ENCODE measurements at regions not wholly inside any gene's neighbourhood (a gene's known extent, or its start where the extent isn't known, plus 50 kb on each side); places are given as distances from the start of the nearest gene placed in this dataset.

- intact Hi-C loops (cut with micrococcal nuclease) = no loop called here
- Mint-ChIP-seq H3K36me3 (ENCODE audit: low read depth) (no peaks in the 10 kb centered on the region), H3K27ac (no peak overlapping the region), H3K4me3 (no peak overlapping the region), H3K9me3 (no peaks in the 10 kb centered on the region), H3K27me3 (no peaks in the 10 kb centered on the region), H3K4me1 (no peaks in the 10 kb centered on the region)
- DNase-seq = no peak
These were observed 83.2 kb upstream of the EYA4 start for GRCh38 chr6:133157995-133158394.

- no peak overlapping the region for H3K27ac Mint-ChIP-seq
- no peak for DNase-seq
- H3K9me3 Mint-ChIP-seq = no peaks in the 10 kb centered on the region
- no peak overlapping the region for H3K4me3 Mint-ChIP-seq
- H3K4me1 Mint-ChIP-seq = no peaks in the 10 kb centered on the region
- intact Hi-C loops (cut with micrococcal nuclease) = no loop called here
- H3K36me3 Mint-ChIP-seq (ENCODE audit: low read depth) = no peaks in the 10 kb centered on the region
- no peaks in the 10 kb centered on the region for H3K27me3 Mint-ChIP-seq
These were observed 81.8 kb upstream of the EYA4 start for GRCh38 chr6:133159255-133159795.

GRCh38 chr6:133160536-133160935, 80.6 kb upstream of the EYA4 start:
- H3K9me3 Mint-ChIP-seq = no peaks in the 10 kb centered on the region
- H3K27me3 Mint-ChIP-seq = no peaks in the 10 kb centered on the region
- intact Hi-C loops (cut with micrococcal nuclease) = no loop called here
- H3K4me1 Mint-ChIP-seq = no peaks in the 10 kb centered on the region
- no peak overlapping the region for H3K27ac Mint-ChIP-seq
- H3K4me3 Mint-ChIP-seq = no peak overlapping the region
- DNase-seq = no peak
- no peaks in the 10 kb centered on the region for H3K36me3 Mint-ChIP-seq (ENCODE audit: low read depth)

- Mint-ChIP-seq H3K4me1 (no peaks in the 10 kb centered on the region), H3K27ac (no peak overlapping the region), H3K27me3 (no peaks in the 10 kb centered on the region), H3K9me3 (no peaks in the 10 kb centered on the region), H3K36me3 (ENCODE audit: low read depth) (no peaks in the 10 kb centered on the region), H3K4me3 (no peak overlapping the region)
- intact Hi-C loops (cut with micrococcal nuclease) = no loop called here
- DNase-seq = no peak
These were observed 75.9 kb upstream of the EYA4 start for GRCh38 chr6:133165235-133165634.

- H3K9me3 Mint-ChIP-seq = no peaks in the 10 kb centered on the region
- H3K4me3 Mint-ChIP-seq = no peak overlapping the region
- DNase-seq = no peak
- no peaks in the 10 kb centered on the region for H3K4me1 Mint-ChIP-seq
- H3K27ac Mint-ChIP-seq = no peak overlapping the region
- intact Hi-C loops (cut with micrococcal nuclease) = no loop called here
- no peaks in the 10 kb centered on the region for H3K27me3 Mint-ChIP-seq
- H3K36me3 Mint-ChIP-seq (ENCODE audit: low read depth) = no peaks in the 10 kb centered on the region
These were observed 74.4 kb upstream of the EYA4 start for GRCh38 chr6:133166766-133167165.

- no peak for DNase-seq
- H3K4me3 Mint-ChIP-seq = no peak overlapping the region
- intact Hi-C loops (cut with micrococcal nuclease) = no loop called here
- no peaks in the 10 kb centered on the region for H3K27me3 Mint-ChIP-seq
- no peaks in the 10 kb centered on the region for H3K4me1 Mint-ChIP-seq
- H3K36me3 Mint-ChIP-seq (ENCODE audit: low read depth) = no peaks in the 10 kb centered on the region
- no peak overlapping the region for H3K27ac Mint-ChIP-seq
- no peaks in the 10 kb centered on the region for H3K9me3 Mint-ChIP-seq
These were observed 71.3 kb upstream of the EYA4 start for GRCh38 chr6:133169901-133170300.

- H3K36me3 Mint-ChIP-seq (ENCODE audit: low read depth) = no peaks in the 10 kb centered on the region
- no peak overlapping the region for H3K27ac Mint-ChIP-seq
- H3K4me3 Mint-ChIP-seq = no peak overlapping the region
- H3K9me3 Mint-ChIP-seq = no peaks in the 10 kb centered on the region
- no peak for DNase-seq
- no peaks in the 10 kb centered on the region for H3K4me1 Mint-ChIP-seq
- intact Hi-C loops (cut with micrococcal nuclease) = no loop called here
- no peaks in the 10 kb centered on the region for H3K27me3 Mint-ChIP-seq
These were observed 70.6 kb upstream of the EYA4 start for GRCh38 chr6:133170602-133171001.

- Mint-ChIP-seq H3K4me3 (no peak overlapping the region), H3K36me3 (ENCODE audit: low read depth) (no peaks in the 10 kb centered on the region), H3K9me3 (no peaks in the 10 kb centered on the region), H3K27ac (no peak overlapping the region), H3K27me3 (no peaks in the 10 kb centered on the region), H3K4me1 (no peaks in the 10 kb centered on the region)
- intact Hi-C loops (cut with micrococcal nuclease) = no loop called here
- DNase-seq = no peak
These were observed 69.1 kb upstream of the EYA4 start for GRCh38 chr6:133171989-133172604.

GRCh38 chr6:133173276-133173675, 67.9 kb upstream of the EYA4 start:
- intact Hi-C loops (cut with micrococcal nuclease) = no loop called here
- Mint-ChIP-seq H3K9me3 (no peaks in the 10 kb centered on the region), H3K27me3 (no peaks in the 10 kb centered on the region), H3K27ac (no peak overlapping the region), H3K4me3 (no peak overlapping the region), H3K4me1 (no peaks in the 10 kb centered on the region), H3K36me3 (ENCODE audit: low read depth) (no peaks in the 10 kb centered on the region)
- no peak for DNase-seq

GRCh38 chr6:133179481-133179880, 61.7 kb upstream of the EYA4 start:
- H3K9me3 Mint-ChIP-seq = no peaks in the 10 kb centered on the region
- no peak for DNase-seq
- H3K27me3 Mint-ChIP-seq = no peaks in the 10 kb centered on the region
- H3K4me3 Mint-ChIP-seq = no peak overlapping the region
- H3K27ac Mint-ChIP-seq = no peak overlapping the region
- no peaks in the 10 kb centered on the region for H3K4me1 Mint-ChIP-seq
- H3K36me3 Mint-ChIP-seq (ENCODE audit: low read depth) = no peaks in the 10 kb centered on the region
- intact Hi-C loops (cut with micrococcal nuclease) = no loop called here

GRCh38 chr6:133183691-133184090, 57.5 kb upstream of the EYA4 start:
- no peaks in the 10 kb centered on the region for H3K9me3 Mint-ChIP-seq
- no peak for DNase-seq
- H3K36me3 Mint-ChIP-seq (ENCODE audit: low read depth) = no peaks in the 10 kb centered on the region
- no peaks in the 10 kb centered on the region for H3K27me3 Mint-ChIP-seq
- H3K4me3 Mint-ChIP-seq = no peak overlapping the region
- intact Hi-C loops (cut with micrococcal nuclease) = loop anchor here (10.0 kb wide), 1 partner anchor 371 kb away; no protein-coding TSS in a partner anchor
- H3K27ac Mint-ChIP-seq = no peak overlapping the region
- H3K4me1 Mint-ChIP-seq = no peaks in the 10 kb centered on the region

- no peak for DNase-seq
These were observed 56.3 kb upstream of the EYA4 start for GRCh38 chr6:133184798-133185372.

GRCh38 chr6:133185731-133186130, 55.4 kb upstream of the EYA4 start:
- no peaks in the 10 kb centered on the region for H3K4me1 Mint-ChIP-seq
- H3K27ac Mint-ChIP-seq = no peak overlapping the region
- H3K4me3 Mint-ChIP-seq = no peak overlapping the region
- DNase-seq = no peak
- H3K36me3 Mint-ChIP-seq (ENCODE audit: low read depth) = no peaks in the 10 kb centered on the region
- intact Hi-C loops (cut with micrococcal nuclease) = loop anchor here (10.0 kb wide), 1 partner anchor 369 kb away; no protein-coding TSS in a partner anchor
- no peaks in the 10 kb centered on the region for H3K9me3 Mint-ChIP-seq
- H3K27me3 Mint-ChIP-seq = no peaks in the 10 kb centered on the region

More at GRCh38 chr6:133184798-133185372, 56.3 kb upstream of the EYA4 start:
- intact Hi-C loops (cut with micrococcal nuclease) = loop anchor here (10.0 kb wide), 1 partner anchor 370 kb away; no protein-coding TSS in a partner anchor
- Mint-ChIP-seq H3K4me1 (no peaks in the 10 kb centered on the region), H3K36me3 (ENCODE audit: low read depth) (no peaks in the 10 kb centered on the region), H3K27ac (no peak overlapping the region), H3K27me3 (no peaks in the 10 kb centered on the region), H3K9me3 (no peaks in the 10 kb centered on the region), H3K4me3 (no peak overlapping the region)

GRCh38 chr6:133187114-133187513, 54.0 kb upstream of the EYA4 start:
- H3K4me1 Mint-ChIP-seq = no peaks in the 10 kb centered on the region
- intact Hi-C loops (cut with micrococcal nuclease) = loop anchor here (10.0 kb wide), 1 partner anchor 368 kb away; no protein-coding TSS in a partner anchor
- peaks cover 4% of the 10 kb centered on the region for H3K27me3 Mint-ChIP-seq
- no peaks in the 10 kb centered on the region for H3K36me3 Mint-ChIP-seq (ENCODE audit: low read depth)
- no peak overlapping the region for H3K4me3 Mint-ChIP-seq
- H3K27ac Mint-ChIP-seq = no peak overlapping the region
- no peaks in the 10 kb centered on the region for H3K9me3 Mint-ChIP-seq
- no peak for DNase-seq

Data from activated CD4-positive, alpha-beta T cell treated with anti-CD3 and anti-CD28 coated beads, Interleukin-2, amount 10 ng/mL, durations not matched to agents 24 days and 14 days (primary cell).